ENCODE measurements at regions not wholly inside any gene's neighbourhood (a gene's known extent, or its start where the extent isn't known, plus 50 kb on each side); places are given as distances from the start of the nearest gene placed in this dataset.

GRCh38 chr9:106019702-106020101 lies 325.4 kb downstream of the TMEM38B start:
- no peak for TF ChIP-seq REST (IDR thresholded peaks at IDR 0.05; ENCODE audit: insufficient read depth in 1 of 2, low read depth in 2 of 2, low read length in 2 of 2)
- no peak for TF ChIP-seq POLR2AphosphoS5 (IDR thresholded peaks at IDR 0.05; ENCODE audit: low read depth, low read length)
- no peak for TF ChIP-seq TAF1 (IDR thresholded peaks at IDR 0.05; ENCODE audit: borderline replicate concordance, insufficient read depth, low read length)
- no peak for TF ChIP-seq SIN3A (IDR thresholded peaks at IDR 0.05; ENCODE audit: borderline replicate concordance, insufficient read depth, low read length)
- no peak for TF ChIP-seq FOXP2 (optimal IDR thresholded peaks at IDR 0.05; ENCODE audit: borderline replicate concordance, extremely low read depth, extremely low read length, insufficient read depth)

All from PFSK-1 (cell line).